ENCODE measurements at regions not wholly inside any gene's neighbourhood (a gene's known extent, or its start where the extent isn't known, plus 50 kb on each side); places are given as distances from the start of the nearest gene placed in this dataset.

DNA sequence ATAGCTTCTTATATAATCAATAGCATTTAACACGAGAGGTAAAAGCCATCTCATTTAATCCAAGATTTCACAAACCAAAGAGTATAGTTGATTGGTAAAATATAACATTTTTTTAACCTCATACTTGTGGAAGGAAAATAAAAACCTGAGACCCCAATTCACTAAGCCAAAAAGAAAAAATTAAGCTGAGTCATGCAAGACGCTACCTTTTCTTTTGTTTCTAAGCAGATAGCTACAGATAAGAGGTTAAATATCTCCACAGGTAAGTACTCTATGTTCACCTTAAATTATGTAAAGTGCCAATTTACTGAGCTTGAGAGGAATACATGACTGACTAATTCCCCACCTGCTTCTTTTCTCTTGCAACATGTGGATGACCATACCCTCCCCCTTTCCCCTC lies 656.4 kb downstream of the MECOM start:
- TF ChIP-seq, protein P1, sequence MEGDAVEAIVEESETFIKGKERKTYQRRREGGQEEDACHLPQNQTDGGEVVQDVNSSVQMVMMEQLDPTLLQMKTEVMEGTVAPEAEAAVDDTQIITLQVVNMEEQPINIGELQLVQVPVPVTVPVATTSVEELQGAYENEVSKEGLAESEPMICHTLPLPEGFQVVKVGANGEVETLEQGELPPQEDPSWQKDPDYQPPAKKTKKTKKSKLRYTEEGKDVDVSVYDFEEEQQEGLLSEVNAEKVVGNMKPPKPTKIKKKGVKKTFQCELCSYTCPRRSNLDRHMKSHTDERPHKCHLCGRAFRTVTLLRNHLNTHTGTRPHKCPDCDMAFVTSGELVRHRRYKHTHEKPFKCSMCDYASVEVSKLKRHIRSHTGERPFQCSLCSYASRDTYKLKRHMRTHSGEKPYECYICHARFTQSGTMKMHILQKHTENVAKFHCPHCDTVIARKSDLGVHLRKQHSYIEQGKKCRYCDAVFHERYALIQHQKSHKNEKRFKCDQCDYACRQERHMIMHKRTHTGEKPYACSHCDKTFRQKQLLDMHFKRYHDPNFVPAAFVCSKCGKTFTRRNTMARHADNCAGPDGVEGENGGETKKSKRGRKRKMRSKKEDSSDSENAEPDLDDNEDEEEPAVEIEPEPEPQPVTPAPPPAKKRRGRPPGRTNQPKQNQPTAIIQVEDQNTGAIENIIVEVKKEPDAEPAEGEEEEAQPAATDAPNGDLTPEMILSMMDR (IDR thresholded peaks at IDR 0.05), result no peak
- no peak for TF ChIP-seq POLR2A (IDR thresholded peaks at IDR 0.05)

All from ovary (tissue), 3 donors.